Heart left ventricle (tissue), 16 donors: ENCODE measurements at regions not wholly inside any gene's neighbourhood (a gene's known extent, or its start where the extent isn't known, plus 50 kb on each side); places are given as distances from the start of the nearest gene placed in this dataset.

Experiments used
- ATAC-seq, 4 donors: fragments of 200-7000 bp; cut with Tn5 transposase; one replicate each; pipeline ENCODE4 v1.9.1; 2020 to 2022; ENCODE audit warnings: moderate library complexity in 4 of 4, mild to moderate bottlenecking in 3 of 4, moderate number of reproducible peaks in 1 of 4
- DNase-seq, 5 donors: peaks; one replicate each; pipeline ENCODE4 v3.0.0-alpha.2; 2020
- H3K27ac ChIP-seq, 12 donors: fragments of 200-600 bp; sonication (generic) in 4 of 12; one replicate each; pipeline versions ENCODE4 v1.5.0 to v1.8.0; 2016 to 2022; ENCODE audit warnings: mild to moderate bottlenecking in 2 of 12
- H3K27me3 ChIP-seq, 9 donors: fragments of 200-600 bp; sonication (generic) in 2 of 9; one replicate each; pipeline versions ENCODE4 v1.5.1 to v1.8.0; 2016 to 2022; ENCODE audit warnings: mild to moderate bottlenecking in 3 of 9
- H3K36me3 ChIP-seq, 9 donors: fragments of 200-600 bp; sonication (generic) in 2 of 9; one replicate each; pipeline versions ENCODE4 v1.5.0 to v1.8.0; 2018 to 2022; ENCODE audit warnings: mild to moderate bottlenecking in 2 of 9
- H3K4me1 ChIP-seq, 12 donors: fragments of 200-600 bp; sonication (generic) in 4 of 12; one replicate each; pipeline versions ENCODE4 v1.5.0 to v1.8.0; 2016 to 2022; ENCODE audit warnings: mild to moderate bottlenecking in 3 of 12
- H3K4me3 ChIP-seq, 12 donors: fragments of 200-600 bp; sonication (generic) in 4 of 12; one replicate each; pipeline versions ENCODE4 v1.5.0 to v1.8.0; 2017 to 2022; ENCODE audit warnings: mild to moderate bottlenecking in 9 of 12, moderate library complexity in 4 of 12
- H3K9me3 ChIP-seq, 12 donors: fragments of 200-600 bp; sonication (generic) in 4 of 12; one replicate each; pipeline versions ENCODE4 v1.5.0 to v1.8.0; 2016 to 2022; ENCODE audit warnings: mild to moderate bottlenecking in 1 of 12
- CTCF ChIP-seq, 12 donors: fragments of 200-600 bp; sonication (generic) in 4 of 12; IDR thresholded peaks; one replicate each; pipeline versions ENCODE4 v1.5.0 to v1.8.0; 2018 to 2022; ENCODE audit warnings: antibody characterized with exemption in 12 of 12, mild to moderate bottlenecking in 5 of 12
- POLR2A ChIP-seq, 2 donors: fragments of 450-650 bp; IDR thresholded peaks; one replicate each; pipeline ENCODE4 v1.6.1; 2017; ENCODE audit warnings: antibody characterized with exemption in 2 of 2, mild to moderate bottlenecking in 2 of 2, moderate library complexity in 2 of 2
- WGBS, 4 donors: extraction: QIAGEN DNeasy Blood & Tissue Kit in 2 of 4; methylation state at CpG; one replicate each; pipeline versions ENCODE4 v1.1.5 to v1.1.7; 2013 to 2018; 5-methylcytosine and 5-hydroxymethylcytosine counted together
- intact Hi-C, 10 donors: fragments of 100-400 bp; cut with DNase I; formaldehyde crosslinking; loops; one replicate each; pipeline versions ENCODE4 v1.11.1 to v1.14.2; 2022
- donor health status: ischemic (EF 13 %, LVEDD 7.1; RV severe dilation, severe dysfunction).
- donor health status: healthy with polysubstance abuse.
- donor health status: DM: no; HTN: yes; CAD: no.
- donor health status: DM: no; HTN: no; CAD: no.
- donor health status: ischemic (EF 25% LVEDD 6.9; RV normal size, moderate dysfunction).
- donor health status: ischemic (EF 25% LVEDD 5.7; RV mildly dilated, moderate dysfunction).
- donor health status: healthy.
- donor health status: DM: yes; HTN: yes; CAD: no.
- donor health status: ischemic (EF 35%, LVEDD 5.7; RV mildly dilated, moderate dysfunction).
- donor health status: nonischemic (EF 11% LVEDD 7.7; RV severe dilation, severe dysfunction).
- donor health status: DM: yes; HTN: yes; CAD: no.
- donor health status: PGD.
- donor health status: ischemic (EF 29% LVEDD 5.4; RV normal size, mild dysfunction).
- donor health status: nonischemic (EF 23%, LVEDD 6.1; RV moderate dilation, normal function).

GRCh38 chr11:116505298-116506262 is 267.2 kb downstream of the BUD13 start:
- no peak overlapping the region for H3K4me3 ChIP-seq
- no peak for ATAC-seq
- peaks cover 0 to 48% (median 3%) of the 10 kb centered on the region in 9 donors for H3K27me3 ChIP-seq
- WGBS, 4 donors, result 54 to 70% (median 62%) methylated on average over 12 of the region's 12 CpGs
- H3K36me3 ChIP-seq, result no peaks in the 10 kb centered on the region
- intact Hi-C loops, result no loop called here
- no peak overlapping the region for H3K27ac ChIP-seq
- TF ChIP-seq CTCF (IDR thresholded peaks at IDR 0.05), result no peak
- TF ChIP-seq POLR2A (IDR thresholded peaks at IDR 0.05), result no peak
- no peak for DNase-seq
- H3K4me1 ChIP-seq, result no peaks in the 10 kb centered on the region
- H3K9me3 ChIP-seq, result no peaks in the 10 kb centered on the region

- no peak overlapping the region for H3K27ac ChIP-seq
- no peak for DNase-seq
- no peak for ATAC-seq
- peaks cover 0 to 50% (median 11%) of the 10 kb centered on the region in 9 donors for H3K27me3 ChIP-seq
- no peak for TF ChIP-seq CTCF (IDR thresholded peaks at IDR 0.05)
- TF ChIP-seq POLR2A (IDR thresholded peaks at IDR 0.05), result no peak
- H3K4me1 ChIP-seq, result peaks cover 0 to 8% (median 0%) of the 10 kb centered on the region in 12 donors
- H3K36me3 ChIP-seq, result no peaks in the 10 kb centered on the region
- intact Hi-C loops, result loop anchor here in 1 of 10 donors (5.0 kb wide), 1 partner anchor 52 kb away; no protein-coding TSS in a partner anchor
- 68 to 74% (median 70%) methylated on average over 15 of the region's 15 CpGs for WGBS, 4 donors
- H3K4me3 ChIP-seq, result no peak overlapping the region
- no peaks in the 10 kb centered on the region for H3K9me3 ChIP-seq
Observed at GRCh38 chr11:116504541-116505297, 268.1 kb downstream of the BUD13 start.

DNA sequence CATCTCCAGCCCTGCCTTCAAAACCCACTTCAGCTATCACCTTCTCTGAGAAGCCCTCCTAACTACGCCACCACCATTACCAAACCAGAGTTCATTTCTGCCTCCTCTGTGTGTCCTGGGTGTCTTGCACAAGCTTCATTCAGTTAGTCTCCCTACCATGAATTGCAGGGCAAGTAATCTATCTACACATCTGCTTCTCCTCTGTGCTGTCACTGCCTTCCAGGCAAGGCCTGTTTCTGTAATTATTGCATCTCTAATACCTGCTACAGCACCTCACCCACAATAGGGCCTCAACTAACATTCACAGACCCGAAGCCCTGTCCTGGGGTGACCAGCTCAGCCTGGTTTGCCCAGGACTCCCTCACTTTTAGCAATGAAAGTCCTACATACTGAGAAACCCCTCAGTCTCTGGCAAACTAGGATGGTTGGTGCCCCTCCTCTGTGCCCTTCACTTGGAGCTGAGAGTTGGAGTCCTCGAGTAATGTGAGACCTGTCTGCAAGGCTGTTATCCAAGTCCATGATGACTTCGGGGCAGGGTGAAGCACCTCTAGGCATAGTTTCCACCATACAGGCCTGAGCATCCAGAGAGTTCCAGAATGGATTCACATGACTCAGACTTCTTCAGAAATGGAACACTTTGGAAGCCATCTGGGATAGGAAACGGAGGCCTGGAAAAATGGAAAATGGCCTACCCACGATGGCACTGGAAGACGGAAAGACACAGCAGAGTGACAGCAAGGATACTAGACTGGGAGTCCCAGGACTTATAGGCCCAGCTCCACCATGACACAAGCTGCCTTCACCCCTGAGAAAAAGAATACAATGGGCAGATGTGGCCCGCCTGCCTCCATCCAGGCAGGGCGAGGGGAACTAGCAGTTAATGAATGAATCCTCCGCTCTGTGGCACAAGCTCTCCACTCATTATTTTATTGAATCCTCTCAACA is 269.3 kb downstream of the BUD13 start:
- peaks cover 0 to 12% (median 0%) of the 10 kb centered on the region in 12 donors for H3K4me1 ChIP-seq
- DNase-seq, result no peak
- no peaks in the 10 kb centered on the region for H3K9me3 ChIP-seq
- intact Hi-C loops, result loop anchor here in 1 of 10 donors (5.0 kb wide), 1 partner anchor 51 kb away; no protein-coding TSS in a partner anchor
- no peak overlapping the region for H3K27ac ChIP-seq
- WGBS, 4 donors, result 87 to 89% (median 87%) methylated on average over 10 of the region's 10 CpGs
- H3K27me3 ChIP-seq, result peaks cover 0 to 61% (median 13%) of the 10 kb centered on the region in 9 donors
- H3K36me3 ChIP-seq, result no peaks in the 10 kb centered on the region
- no peak for ATAC-seq
- no peak for TF ChIP-seq CTCF (IDR thresholded peaks at IDR 0.05)
- TF ChIP-seq POLR2A (IDR thresholded peaks at IDR 0.05), result no peak
- H3K4me3 ChIP-seq, result no peak overlapping the region
